ENCODE measurements at regions not wholly inside any gene's neighbourhood (a gene's known extent, or its start where the extent isn't known, plus 50 kb on each side); places are given as distances from the start of the nearest gene placed in this dataset.
"Not testable (repeated sequence)": the region's sequence is repeated elsewhere in the genome, so short reads cannot be mapped to it uniquely, and the experiment has no call there.

DNA sequence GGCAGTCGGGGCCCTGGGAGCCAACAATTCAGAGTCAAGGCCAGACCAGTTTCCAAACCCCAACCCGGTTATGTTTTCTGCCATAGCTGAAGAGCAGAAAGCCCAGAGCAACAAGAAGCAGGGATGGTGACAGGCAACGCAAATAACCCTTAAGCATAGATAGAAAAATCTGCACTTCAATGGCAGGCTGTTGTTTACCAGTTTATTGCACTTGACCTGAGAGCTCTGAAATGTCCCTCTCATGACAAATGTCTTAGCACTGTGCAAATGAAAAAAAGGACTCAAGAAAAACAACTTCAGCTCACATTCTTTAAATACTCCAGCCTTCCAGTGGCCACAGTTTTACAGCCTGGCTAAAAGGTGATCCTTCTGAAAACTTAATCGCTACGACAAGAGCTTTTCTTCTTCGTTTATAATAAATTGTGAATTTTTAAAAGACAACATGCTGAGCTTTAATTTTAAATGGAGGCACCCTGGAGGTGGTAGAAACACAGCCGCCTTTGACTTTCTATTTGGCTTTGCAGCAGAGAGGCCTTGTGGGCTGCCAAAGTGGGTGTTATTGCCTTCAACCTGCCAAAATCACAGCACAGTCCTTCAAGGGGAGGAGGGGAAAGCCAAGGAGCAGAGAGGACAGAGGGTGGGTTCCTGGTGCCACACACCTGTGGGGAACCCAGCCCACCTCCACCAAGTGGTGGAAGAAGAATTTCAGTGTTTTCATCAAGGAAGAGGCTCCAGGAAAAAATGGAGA, 289.5 kb upstream of the CDYL start:
- Mint-ChIP-seq H3K36me3 (ENCODE audit: low read depth) (no peaks in the 10 kb centered on the region), H3K4me1 (no peaks in the 10 kb centered on the region), H3K27ac (no peak overlapping the region), H3K27me3 (no peaks in the 10 kb centered on the region), H3K9me3 (peaks cover 15% of the 10 kb centered on the region), H3K4me3 (no peak overlapping the region)
- DNase-seq, result no peak
- ChIA-PET POLR2A (no interaction called here), CTCF (no interaction called here)

DNA sequence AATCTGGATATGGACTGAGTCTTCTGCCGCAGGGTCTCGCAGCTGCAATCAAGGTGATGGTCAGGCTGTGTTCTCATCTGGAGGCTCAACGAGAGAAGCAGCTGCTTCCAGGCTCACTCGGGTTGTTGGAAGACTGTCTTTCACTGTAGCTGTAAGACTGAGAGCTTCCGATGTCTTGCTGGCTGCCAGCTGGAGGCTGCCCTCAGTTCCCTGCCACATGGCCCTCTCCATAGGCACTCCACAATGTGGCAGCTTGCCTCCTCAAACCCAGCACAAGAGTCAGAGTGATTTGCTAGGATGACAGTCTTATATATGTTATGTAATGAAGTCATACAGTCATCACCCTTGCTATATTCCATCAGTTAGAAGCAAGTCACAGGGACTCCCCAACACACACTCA, 290.5 kb upstream of the CDYL start:
- ChIA-PET CTCF (no interaction called here), POLR2A (no interaction called here)
- no peak overlapping the region for H3K4me3 Mint-ChIP-seq
- H3K27ac Mint-ChIP-seq, result no peak overlapping the region
- no peaks in the 10 kb centered on the region for H3K36me3 Mint-ChIP-seq (ENCODE audit: low read depth)
- H3K27me3 Mint-ChIP-seq, result no peaks in the 10 kb centered on the region
- DNase-seq, result no peak
- H3K9me3 Mint-ChIP-seq, result peaks cover 15% of the 10 kb centered on the region
- H3K4me1 Mint-ChIP-seq, result no peaks in the 10 kb centered on the region

DNA sequence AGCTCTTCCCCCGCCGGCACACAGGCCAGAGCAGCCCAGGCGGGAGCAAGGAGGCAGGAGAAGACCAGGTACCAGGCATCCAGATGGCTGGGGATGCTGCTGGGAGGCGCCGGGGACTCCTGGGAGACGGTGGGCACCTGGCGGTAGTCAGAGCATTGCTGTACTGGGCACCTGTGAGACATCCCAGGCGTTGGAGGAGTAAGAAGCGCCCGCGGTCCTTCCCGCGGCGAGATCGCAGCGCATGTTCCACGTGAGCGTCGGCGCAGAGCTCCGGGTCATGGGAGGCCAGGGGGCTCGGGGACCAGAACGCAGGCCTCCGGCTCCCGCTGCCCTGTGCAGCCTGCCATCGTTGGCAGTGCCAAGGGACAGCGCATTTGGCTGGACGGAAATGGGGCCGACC, 293.7 kb upstream of the CDYL start:
- Mint-ChIP-seq H3K27me3 (no peaks in the 10 kb centered on the region), H3K36me3 (ENCODE audit: low read depth) (no peaks in the 10 kb centered on the region), H3K4me3 (no peak overlapping the region), H3K9me3 (peaks cover 5% of the 10 kb centered on the region), H3K27ac (no peak overlapping the region), H3K4me1 (no peaks in the 10 kb centered on the region)
- ChIA-PET CTCF (no interaction called here), POLR2A (no interaction called here)
- DNase-seq, result no peak

DNA sequence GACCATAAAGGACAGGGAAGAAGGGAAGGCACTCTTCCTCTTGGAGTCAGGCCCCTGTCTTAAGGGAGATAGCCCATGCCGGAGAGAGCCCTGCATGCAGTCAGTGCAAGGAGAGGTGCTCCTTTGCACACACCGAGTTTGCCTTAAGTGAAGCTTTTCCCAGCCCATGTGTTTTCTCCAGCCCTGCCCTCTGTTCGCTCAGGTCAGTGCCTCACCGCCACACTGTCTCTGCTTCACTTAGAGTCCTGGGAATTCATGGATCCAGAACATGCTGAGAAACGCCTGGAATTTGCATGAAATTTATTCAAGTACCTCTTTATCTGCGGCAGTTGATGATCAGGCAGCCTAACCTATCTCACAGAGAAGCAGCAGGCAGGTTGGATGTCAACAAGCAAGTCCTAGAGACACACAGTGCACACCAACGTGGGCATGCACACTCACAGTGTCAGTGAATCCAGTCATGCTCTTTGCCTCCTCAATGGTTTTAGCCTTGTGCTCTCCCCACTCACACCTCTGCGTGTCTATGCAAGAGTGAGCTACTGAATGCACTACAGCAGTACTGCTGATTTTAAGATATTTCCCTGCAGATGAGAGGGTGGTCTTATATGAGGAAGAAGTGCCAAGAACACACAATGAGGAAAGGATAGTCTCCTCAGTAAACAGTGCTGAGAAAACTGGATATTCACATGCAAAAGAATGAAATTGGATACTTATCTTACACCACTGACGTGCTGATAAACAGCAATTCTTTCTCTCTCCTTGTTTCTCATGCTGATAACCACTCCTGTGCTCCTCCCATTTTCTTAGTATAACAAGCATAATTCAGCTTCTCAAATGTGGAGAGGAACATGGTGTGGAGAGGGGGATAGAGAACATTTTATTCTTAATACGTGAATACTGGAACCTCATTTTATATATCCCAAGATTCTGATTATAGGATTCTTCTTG, 295.1 kb upstream of the CDYL start:
- H3K27me3 Mint-ChIP-seq, result peaks cover 4% of the 10 kb centered on the region
- H3K9me3 Mint-ChIP-seq, result peaks cover 4% of the 10 kb centered on the region
- no peak overlapping the region for H3K4me3 Mint-ChIP-seq
- no peaks in the 10 kb centered on the region for H3K4me1 Mint-ChIP-seq
- DNase-seq, result no peak
- no peak overlapping the region for H3K27ac Mint-ChIP-seq
- CTCF ChIA-PET, result no interaction called here
- POLR2A ChIA-PET, result no interaction called here
- no peaks in the 10 kb centered on the region for H3K36me3 Mint-ChIP-seq (ENCODE audit: low read depth)

DNA sequence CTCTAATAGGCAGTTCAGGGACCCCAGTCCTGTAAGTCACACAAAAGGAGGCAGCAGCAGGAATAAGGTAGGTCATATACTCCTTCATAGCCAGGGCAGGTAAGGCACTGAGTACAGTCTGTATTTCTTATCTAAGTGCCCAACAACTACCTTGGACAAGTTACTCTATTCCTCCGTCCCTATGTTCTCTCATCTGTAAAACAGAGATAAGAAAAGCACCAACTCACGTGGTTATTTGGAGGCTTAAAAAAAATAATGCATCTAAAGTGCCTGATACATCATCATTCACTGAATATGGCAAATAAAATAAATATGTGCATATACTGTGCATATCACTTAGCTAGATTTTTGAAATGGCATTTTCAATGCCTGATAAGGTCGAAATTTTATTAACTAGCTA, 298.1 kb upstream of the CDYL start:
- no peaks in the 10 kb centered on the region for H3K4me1 Mint-ChIP-seq
- CTCF ChIA-PET, result no interaction called here
- peaks cover 4% of the 10 kb centered on the region for H3K9me3 Mint-ChIP-seq
- no peak overlapping the region for H3K27ac Mint-ChIP-seq
- no peaks in the 10 kb centered on the region for H3K36me3 Mint-ChIP-seq (ENCODE audit: low read depth)
- peaks cover 4% of the 10 kb centered on the region for H3K27me3 Mint-ChIP-seq
- no peak overlapping the region for H3K4me3 Mint-ChIP-seq
- no peak for DNase-seq
- POLR2A ChIA-PET, result no interaction called here

DNA sequence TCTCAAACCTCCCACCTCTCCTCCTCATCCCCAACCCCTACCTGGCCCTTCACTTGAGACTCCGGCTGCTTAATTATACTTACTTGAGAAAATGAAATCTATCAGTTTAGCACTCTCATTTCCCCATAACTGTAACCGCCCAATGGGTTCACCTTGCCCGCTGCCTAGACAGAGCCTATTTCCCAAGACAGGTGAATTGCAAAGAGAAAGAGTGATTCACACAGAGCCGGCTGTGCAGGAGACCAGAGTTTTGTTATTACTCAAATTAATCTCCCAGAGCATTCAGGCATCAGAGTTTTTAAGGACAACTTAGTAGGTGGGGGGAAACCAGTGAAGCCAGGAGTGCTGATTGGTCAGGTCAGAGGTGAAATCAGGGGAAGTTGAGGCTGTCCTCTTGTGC, 301.4 kb upstream of the CDYL start:
- ChIA-PET CTCF (no interaction called here), POLR2A (no interaction called here)
- no peak for DNase-seq
- Mint-ChIP-seq H3K27me3 (peaks cover 4% of the 10 kb centered on the region), H3K4me3 (no peak overlapping the region), H3K36me3 (ENCODE audit: low read depth) (no peaks in the 10 kb centered on the region), H3K4me1 (no peaks in the 10 kb centered on the region), H3K27ac (no peak overlapping the region), H3K9me3 (peaks cover 12% of the 10 kb centered on the region)

DNA sequence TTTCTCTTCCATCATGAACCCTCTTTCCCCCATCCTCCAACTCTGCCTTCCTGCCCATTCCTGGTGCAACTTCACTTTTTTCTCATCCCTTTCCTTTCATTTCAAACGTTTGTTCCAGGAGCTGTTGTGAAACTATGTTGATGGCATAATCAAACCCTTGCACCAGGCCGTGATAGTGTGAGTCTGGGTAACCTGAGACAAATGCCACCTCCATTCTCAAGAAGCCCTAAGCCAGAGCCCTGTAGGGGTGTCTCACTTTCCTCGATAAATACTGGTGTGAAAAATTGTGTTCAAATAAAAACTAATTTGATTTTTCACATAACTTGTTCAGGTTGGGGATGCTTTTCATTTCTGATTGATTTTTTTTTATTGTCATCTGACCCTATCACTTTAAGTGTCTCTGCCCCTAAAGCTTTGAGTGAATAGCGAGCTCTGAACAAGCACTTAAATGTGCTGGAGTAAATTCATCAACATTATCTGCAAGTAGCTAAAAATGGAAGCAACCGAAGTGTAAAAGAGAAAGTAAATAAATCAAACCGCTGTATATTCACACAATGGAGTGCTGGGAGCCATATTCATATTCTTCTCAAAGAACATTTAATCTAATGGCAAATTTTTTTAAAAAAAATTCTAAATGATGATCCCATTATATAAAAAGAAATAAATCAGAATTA, 303.1 kb upstream of the CDYL start:
- CTCF ChIA-PET, result no interaction called here
- Mint-ChIP-seq H3K4me1 (no peaks in the 10 kb centered on the region), H3K27me3 (peaks cover 4% of the 10 kb centered on the region), H3K27ac (no peak overlapping the region), H3K4me3 (no peak overlapping the region), H3K36me3 (ENCODE audit: low read depth) (no peaks in the 10 kb centered on the region), H3K9me3 (peaks cover 12% of the 10 kb centered on the region)
- no peak for DNase-seq
- POLR2A ChIA-PET, result no interaction called here

DNA sequence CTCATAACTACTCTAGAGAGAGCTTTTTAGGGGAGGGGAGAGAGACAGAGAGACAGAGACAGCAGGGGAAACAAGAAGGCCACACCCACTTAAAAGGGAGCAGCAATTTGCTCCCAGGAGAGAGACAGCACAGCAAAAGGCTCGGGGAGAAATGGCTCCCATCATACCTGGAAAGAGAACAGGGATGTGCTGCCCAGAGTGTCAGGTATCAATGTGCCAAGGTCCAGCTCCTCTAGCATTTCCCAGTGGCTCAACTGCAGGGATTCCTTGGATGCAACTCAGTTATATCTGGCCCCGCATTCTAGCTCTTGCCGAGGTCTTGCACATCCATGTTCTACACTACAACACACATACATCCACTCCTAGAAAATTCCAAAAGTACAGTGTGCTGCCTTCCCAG, 304.0 kb upstream of the CDYL start:
- peaks cover 4% of the 10 kb centered on the region for H3K27me3 Mint-ChIP-seq
- no peaks in the 10 kb centered on the region for H3K4me1 Mint-ChIP-seq
- H3K27ac Mint-ChIP-seq, result no peak overlapping the region
- ChIA-PET POLR2A (no interaction called here), CTCF (no interaction called here)
- no peak overlapping the region for H3K4me3 Mint-ChIP-seq
- H3K36me3 Mint-ChIP-seq (ENCODE audit: low read depth), result no peaks in the 10 kb centered on the region
- DNase-seq, result no peak
- peaks cover 12% of the 10 kb centered on the region for H3K9me3 Mint-ChIP-seq

DNA sequence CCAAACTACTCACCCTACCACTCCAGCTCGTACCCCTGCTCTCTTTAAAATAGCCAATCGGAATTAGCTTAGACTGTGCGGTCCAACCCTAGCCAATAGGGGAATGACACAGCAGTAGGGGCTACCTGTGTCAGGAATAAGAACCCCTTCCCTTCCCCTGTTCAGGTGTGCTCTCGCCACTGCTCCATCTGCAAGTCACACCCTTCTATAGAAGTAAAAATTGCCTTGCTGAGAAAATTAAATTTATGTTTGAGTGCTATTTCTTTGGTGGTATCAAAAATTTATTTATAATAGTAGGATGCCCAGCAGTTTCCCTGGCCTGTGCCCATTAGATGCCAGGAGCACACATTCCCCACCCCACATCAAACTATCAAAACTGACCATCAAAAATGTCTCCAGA, 304.7 kb upstream of the CDYL start:
- H3K9me3 Mint-ChIP-seq, result peaks cover 12% of the 10 kb centered on the region
- H3K4me3 Mint-ChIP-seq; H3K27ac Mint-ChIP-seq; DNase-seq; H3K4me1 Mint-ChIP-seq; H3K36me3 Mint-ChIP-seq (ENCODE audit: low read depth); POLR2A ChIA-PET; CTCF ChIA-PET; H3K27me3 Mint-ChIP-seq: not testable (repeated sequence)

DNA sequence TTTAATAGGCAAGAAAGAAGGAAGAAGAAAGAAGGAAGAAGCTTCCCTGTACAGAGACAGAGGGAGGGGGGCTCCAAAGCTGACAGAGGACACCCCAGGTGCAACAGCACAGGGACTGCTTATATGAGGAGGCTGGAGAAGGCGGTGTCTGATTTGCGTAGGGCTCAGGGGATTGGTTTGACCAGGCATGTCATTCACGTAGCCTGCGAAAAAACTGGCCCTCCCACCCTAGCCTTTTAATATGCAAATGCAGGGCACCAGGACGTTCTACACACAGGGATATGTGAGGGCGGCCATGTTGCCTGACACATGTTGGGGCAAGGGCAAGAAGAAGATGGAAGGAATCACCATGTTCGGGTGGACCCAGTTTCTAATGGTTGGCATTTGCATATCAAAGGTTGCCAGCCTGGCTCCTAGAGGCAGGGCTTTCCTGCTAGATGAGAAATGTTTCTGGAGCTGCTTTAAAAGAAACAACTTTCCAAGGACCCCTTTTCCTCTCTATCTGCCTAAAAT, 305.4 kb upstream of the CDYL start:
- CTCF ChIA-PET, result no interaction called here
- no peak overlapping the region for H3K27ac Mint-ChIP-seq

DNA sequence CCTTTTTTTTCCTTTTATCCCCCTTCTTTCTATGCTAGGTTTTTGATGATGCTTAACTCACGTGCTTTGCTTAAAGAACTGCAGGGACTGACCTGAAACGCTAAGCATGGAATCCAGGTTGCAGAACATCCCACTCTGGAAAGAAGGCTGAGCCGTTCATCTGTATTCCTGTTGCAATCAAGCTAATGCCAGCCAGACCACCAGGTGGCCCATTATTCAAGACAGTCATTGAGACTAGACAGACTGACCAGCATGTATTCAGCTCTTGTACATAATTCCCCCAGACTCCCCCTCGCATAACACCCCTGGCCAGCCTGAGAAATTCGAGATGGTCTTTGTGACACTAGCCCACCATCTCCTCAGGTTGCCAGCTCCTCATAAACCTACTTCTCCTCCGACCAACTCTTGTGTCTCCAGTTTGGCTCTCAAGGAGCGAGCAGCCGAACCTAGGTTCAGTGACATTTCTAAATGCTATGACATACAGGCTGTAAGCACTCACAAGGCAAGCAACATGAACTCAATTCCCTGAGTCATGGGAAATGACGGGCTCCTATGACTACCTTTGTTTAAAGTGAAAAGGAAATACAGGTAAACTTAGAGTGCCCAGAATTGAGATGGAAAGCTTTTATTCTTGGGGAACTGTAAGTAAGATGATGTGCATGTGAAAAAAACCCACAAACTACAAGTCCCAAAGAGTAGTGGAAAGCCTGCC, 309.3 kb upstream of the CDYL start:
- no peaks in the 10 kb centered on the region for H3K27me3 Mint-ChIP-seq
- peaks cover 12% of the 10 kb centered on the region for H3K9me3 Mint-ChIP-seq
- no peaks in the 10 kb centered on the region for H3K4me1 Mint-ChIP-seq
- H3K4me3 Mint-ChIP-seq, result no peak overlapping the region
- no peaks in the 10 kb centered on the region for H3K36me3 Mint-ChIP-seq (ENCODE audit: low read depth)
- ChIA-PET POLR2A (no interaction called here), CTCF (no interaction called here)
- DNase-seq, result no peak
- H3K27ac Mint-ChIP-seq, result no peak overlapping the region

More for the DNA sequence above, 305.4 kb upstream of the CDYL start:
- Mint-ChIP-seq H3K4me3 (no peak overlapping the region), H3K27me3 (no peaks in the 10 kb centered on the region), H3K9me3 (peaks cover 12% of the 10 kb centered on the region), H3K4me1 (no peaks in the 10 kb centered on the region), H3K36me3 (ENCODE audit: low read depth) (no peaks in the 10 kb centered on the region)
- POLR2A ChIA-PET, result no interaction called here
- no peak for DNase-seq

DNA sequence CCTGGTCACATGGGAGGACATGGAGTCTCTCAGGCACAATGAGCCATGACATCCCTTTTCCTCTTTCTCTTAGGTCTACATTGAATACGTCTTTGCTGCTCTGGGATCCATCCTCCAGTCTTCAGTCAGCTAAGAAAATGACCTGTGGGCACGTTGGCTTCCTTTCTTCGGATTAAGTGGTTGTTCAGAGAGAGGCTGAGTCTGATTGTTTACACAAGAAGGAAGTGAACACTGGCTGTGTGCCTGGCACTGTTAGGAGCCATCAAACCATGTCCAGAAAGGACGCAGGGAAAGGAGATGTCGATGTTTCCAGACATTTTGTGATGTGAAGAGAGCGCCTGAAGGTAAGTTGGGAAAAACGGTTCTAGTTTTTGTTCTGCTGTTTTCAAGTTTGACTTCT, 309.9 kb upstream of the CDYL start:
- Mint-ChIP-seq H3K27me3 (no peaks in the 10 kb centered on the region), H3K4me3 (no peak overlapping the region), H3K9me3 (peaks cover 9% of the 10 kb centered on the region), H3K27ac (no peak overlapping the region), H3K4me1 (no peaks in the 10 kb centered on the region), H3K36me3 (ENCODE audit: low read depth) (no peaks in the 10 kb centered on the region)
- no peak for DNase-seq
- ChIA-PET CTCF (no interaction called here), POLR2A (no interaction called here)

DNA sequence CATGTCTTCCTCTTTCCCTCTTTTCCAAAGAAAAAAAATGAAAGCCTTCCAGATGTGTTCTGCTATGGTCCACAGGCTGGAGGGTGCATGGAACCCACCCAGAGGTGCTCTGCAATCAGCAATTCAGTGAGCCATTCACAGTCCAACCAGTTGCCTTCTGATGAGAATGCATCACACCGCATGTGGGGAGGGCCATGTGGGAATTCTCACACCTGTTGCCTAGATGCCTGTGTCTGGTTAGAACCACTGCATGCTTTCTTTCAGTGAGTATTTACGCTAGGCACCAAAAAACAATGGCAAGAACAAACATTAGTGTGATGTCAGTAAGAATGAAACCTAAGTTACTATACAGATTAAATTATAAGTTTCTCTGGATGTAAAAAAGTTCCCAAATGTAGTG, 311.6 kb upstream of the CDYL start:
- CTCF ChIA-PET, result no interaction called here
- Mint-ChIP-seq H3K4me3 (no peak overlapping the region), H3K27ac (no peak overlapping the region), H3K9me3 (no peaks in the 10 kb centered on the region), H3K36me3 (ENCODE audit: low read depth) (no peaks in the 10 kb centered on the region), H3K27me3 (no peaks in the 10 kb centered on the region), H3K4me1 (no peaks in the 10 kb centered on the region)
- DNase-seq, result no peak
- POLR2A ChIA-PET, result no interaction called here
